ENCODE measurements at regions not wholly inside any gene's neighbourhood (a gene's known extent, or its start where the extent isn't known, plus 50 kb on each side); places are given as distances from the start of the nearest gene placed in this dataset.

GRCh38 chr13:53560556-53560955 is 531.9 kb downstream of the OLFM4 start:
- TF ChIP-seq, protein P1, sequence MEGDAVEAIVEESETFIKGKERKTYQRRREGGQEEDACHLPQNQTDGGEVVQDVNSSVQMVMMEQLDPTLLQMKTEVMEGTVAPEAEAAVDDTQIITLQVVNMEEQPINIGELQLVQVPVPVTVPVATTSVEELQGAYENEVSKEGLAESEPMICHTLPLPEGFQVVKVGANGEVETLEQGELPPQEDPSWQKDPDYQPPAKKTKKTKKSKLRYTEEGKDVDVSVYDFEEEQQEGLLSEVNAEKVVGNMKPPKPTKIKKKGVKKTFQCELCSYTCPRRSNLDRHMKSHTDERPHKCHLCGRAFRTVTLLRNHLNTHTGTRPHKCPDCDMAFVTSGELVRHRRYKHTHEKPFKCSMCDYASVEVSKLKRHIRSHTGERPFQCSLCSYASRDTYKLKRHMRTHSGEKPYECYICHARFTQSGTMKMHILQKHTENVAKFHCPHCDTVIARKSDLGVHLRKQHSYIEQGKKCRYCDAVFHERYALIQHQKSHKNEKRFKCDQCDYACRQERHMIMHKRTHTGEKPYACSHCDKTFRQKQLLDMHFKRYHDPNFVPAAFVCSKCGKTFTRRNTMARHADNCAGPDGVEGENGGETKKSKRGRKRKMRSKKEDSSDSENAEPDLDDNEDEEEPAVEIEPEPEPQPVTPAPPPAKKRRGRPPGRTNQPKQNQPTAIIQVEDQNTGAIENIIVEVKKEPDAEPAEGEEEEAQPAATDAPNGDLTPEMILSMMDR (IDR thresholded peaks at IDR 0.05; ENCODE audit: unreplicated experiment) = no peak
- Mint-ChIP-seq H3K27ac (ENCODE audit: low read depth, unreplicated experiment) (no peak overlapping the region), H3K4me1 (ENCODE audit: insufficient read depth, unreplicated experiment) (no peaks in the 10 kb centered on the region), H3K4me3 (ENCODE audit: unreplicated experiment) (no peak overlapping the region), H3K36me3 (ENCODE audit: insufficient read depth, unreplicated experiment) (no peaks in the 10 kb centered on the region), H3K9me3 (ENCODE audit: unreplicated experiment) (no peaks in the 10 kb centered on the region), H3K27me3 (ENCODE audit: insufficient read depth, unreplicated experiment) (no peaks in the 10 kb centered on the region)
- intact Hi-C loops (cut with micrococcal nuclease) = no loop called here
- CTCF ChIA-PET = no interaction called here
- no peak for DNase-seq (ENCODE audit: unreplicated experiment)
- POLR2A ChIA-PET = no interaction called here
- no TSS peak for BruUV-seq (replicated peaks)

DNA sequence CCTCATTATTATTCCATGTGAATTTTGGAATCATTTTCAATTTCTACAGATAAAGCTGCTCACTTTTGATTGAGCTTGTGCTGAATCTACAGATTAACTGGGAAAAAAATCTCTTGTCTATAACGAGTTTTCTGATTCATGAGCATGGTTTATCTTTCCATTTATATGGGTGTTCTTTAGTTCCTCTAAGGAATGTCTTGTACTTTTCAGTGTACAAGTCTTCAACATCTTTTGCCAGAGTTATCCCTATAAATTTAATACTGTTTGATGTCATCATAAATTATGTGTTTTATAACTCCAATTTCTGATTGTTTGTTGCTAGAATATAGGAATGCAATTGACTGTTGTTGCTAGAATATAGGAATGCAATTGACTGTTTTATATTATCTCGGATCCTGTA is 533.8 kb downstream of the OLFM4 start:
- intact Hi-C loops (cut with micrococcal nuclease) = no loop called here
- TF ChIP-seq, protein P1 (IDR thresholded peaks at IDR 0.05; ENCODE audit: unreplicated experiment) = no peak
- Mint-ChIP-seq H3K9me3 (ENCODE audit: unreplicated experiment) (no peaks in the 10 kb centered on the region), H3K27me3 (ENCODE audit: insufficient read depth, unreplicated experiment) (no peaks in the 10 kb centered on the region), H3K4me3 (ENCODE audit: unreplicated experiment) (no peak overlapping the region), H3K27ac (ENCODE audit: low read depth, unreplicated experiment) (no peak overlapping the region), H3K4me1 (ENCODE audit: insufficient read depth, unreplicated experiment) (no peaks in the 10 kb centered on the region), H3K36me3 (ENCODE audit: insufficient read depth, unreplicated experiment) (no peaks in the 10 kb centered on the region)
- DNase-seq (ENCODE audit: unreplicated experiment) = no peak
- BruUV-seq (replicated peaks) = no TSS peak
- ChIA-PET CTCF (interaction anchor here (2.0 kb wide), 1 partner anchor 312 kb away, joined by 5 read pairs; no protein-coding TSS in a partner anchor), POLR2A (no interaction called here)

GRCh38 chr13:53568491-53568890 is 539.9 kb downstream of the OLFM4 start:
- POLR2A ChIA-PET = no interaction called here
- H3K4me3 Mint-ChIP-seq (ENCODE audit: unreplicated experiment) = no peak overlapping the region
- DNase-seq (ENCODE audit: unreplicated experiment) = no peak
- H3K36me3 Mint-ChIP-seq (ENCODE audit: insufficient read depth, unreplicated experiment) = peaks cover 4% of the 10 kb centered on the region
- no peak overlapping the region for H3K27ac Mint-ChIP-seq (ENCODE audit: low read depth, unreplicated experiment)
- CTCF ChIA-PET = interaction anchor here (0.7 kb wide), 2 partner anchors 25 to 546 kb away, joined by 3 to 5 read pairs; no protein-coding TSS in a partner anchor
- H3K27me3 Mint-ChIP-seq (ENCODE audit: insufficient read depth, unreplicated experiment) = no peaks in the 10 kb centered on the region
- no peaks in the 10 kb centered on the region for H3K4me1 Mint-ChIP-seq (ENCODE audit: insufficient read depth, unreplicated experiment)
- BruUV-seq (replicated peaks) = no TSS peak
- TF ChIP-seq, protein P1 (IDR thresholded peaks at IDR 0.05; ENCODE audit: unreplicated experiment) = no peak
- no peaks in the 10 kb centered on the region for H3K9me3 Mint-ChIP-seq (ENCODE audit: unreplicated experiment)
- intact Hi-C loops (cut with micrococcal nuclease) = no loop called here

DNA sequence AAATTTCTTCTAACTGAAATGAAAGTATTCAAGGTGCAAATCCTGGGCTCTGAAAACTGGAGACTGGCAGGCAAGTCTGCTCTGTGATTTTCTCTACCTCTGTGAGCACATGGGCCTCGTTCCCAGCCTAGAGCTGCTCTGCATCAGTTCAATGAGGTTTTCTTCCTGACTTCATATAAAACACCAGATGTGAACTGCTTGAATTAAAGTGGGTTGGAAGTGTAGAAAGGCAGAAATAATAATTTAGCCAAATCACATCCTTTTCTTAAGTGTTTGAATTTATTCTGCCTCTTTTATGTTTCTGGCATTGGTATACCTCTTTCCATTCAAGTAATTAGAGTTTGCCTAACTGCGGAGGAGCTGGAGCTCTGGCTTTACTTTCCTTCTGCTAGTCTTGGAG is 540.8 kb downstream of the OLFM4 start:
- ChIA-PET POLR2A (no interaction called here), CTCF (interaction anchor here (0.6 kb wide), 1 partner anchor 31 kb away, joined by 3 read pairs; no protein-coding TSS in a partner anchor)
- H3K36me3 Mint-ChIP-seq (ENCODE audit: insufficient read depth, unreplicated experiment) = peaks cover 4% of the 10 kb centered on the region
- no peaks in the 10 kb centered on the region for H3K4me1 Mint-ChIP-seq (ENCODE audit: insufficient read depth, unreplicated experiment)
- H3K4me3 Mint-ChIP-seq (ENCODE audit: unreplicated experiment) = no peak overlapping the region
- H3K27ac Mint-ChIP-seq (ENCODE audit: low read depth, unreplicated experiment) = no peak overlapping the region
- intact Hi-C loops (cut with micrococcal nuclease) = no loop called here
- no peaks in the 10 kb centered on the region for H3K27me3 Mint-ChIP-seq (ENCODE audit: insufficient read depth, unreplicated experiment)
- DNase-seq (ENCODE audit: unreplicated experiment) = no peak
- TF ChIP-seq, protein P1 (IDR thresholded peaks at IDR 0.05; ENCODE audit: unreplicated experiment) = no peak
- no TSS peak for BruUV-seq (replicated peaks)
- H3K9me3 Mint-ChIP-seq (ENCODE audit: unreplicated experiment) = no peaks in the 10 kb centered on the region

Data from MCF 10A (cell line).